KMS-11 (cell line): ENCODE measurements at regions not wholly inside any gene's neighbourhood (a gene's known extent, or its start where the extent isn't known, plus 50 kb on each side); places are given as distances from the start of the nearest gene placed in this dataset.

Experiments
- H2AFZ ChIP-seq: fragments of 200-600 bp; sonication (generic); 2 replicates; pipeline ENCODE4 v1.6.1; 2016; ENCODE audit warnings: antibody characterized with exemption, mixed run types, low read depth
- H3K27ac ChIP-seq: fragments of 200-600 bp; sonication (generic); 2 replicates; pipeline ENCODE4 v1.6.1; 2016; ENCODE audit warnings: mild to moderate bottlenecking, mixed run types
- H3K27me3 ChIP-seq: fragments of 200-600 bp; sonication (generic); 2 replicates; pipeline ENCODE4 v1.6.1; 2017; ENCODE audit warnings: mild to moderate bottlenecking, low read depth, mixed run types, moderate library complexity; ENCODE audit not compliant: insufficient read depth
- H3K36me3 ChIP-seq: fragments of 200-600 bp; sonication (generic); 2 replicates; pipeline ENCODE4 v1.6.1; 2017; ENCODE audit warnings: mild to moderate bottlenecking, mixed run types; ENCODE audit not compliant: insufficient read depth
- H3K4me1 ChIP-seq: fragments of 200-600 bp; sonication (generic); 2 replicates; pipeline ENCODE4 v1.6.1; 2016; ENCODE audit warnings: mild to moderate bottlenecking, low read depth, mixed run types; ENCODE audit not compliant: poor library complexity, severe bottlenecking
- H3K4me2 ChIP-seq: fragments of 200-600 bp; sonication (generic); 2 replicates; pipeline ENCODE4 v1.7.0; 2016; ENCODE audit warnings: mild to moderate bottlenecking, mixed run types
- H3K4me3 ChIP-seq: fragments of 200-600 bp; sonication (generic); IDR thresholded peaks from 2 replicates; pipeline ENCODE4 v1.6.1; 2017; ENCODE audit warnings: low read depth, low read length, mixed read lengths; ENCODE audit not compliant: insufficient read depth
- H3K79me2 ChIP-seq: fragments of 200-600 bp; sonication (generic); 2 replicates; pipeline ENCODE4 v1.6.1; 2016; ENCODE audit warnings: low read depth, mixed run types; ENCODE audit not compliant: insufficient read depth
- H3K9ac ChIP-seq: fragments of 200-600 bp; sonication (generic); 2 replicates; pipeline ENCODE4 v1.6.1; 2016; ENCODE audit warnings: mild to moderate bottlenecking, mixed run types
- H4K20me1 ChIP-seq: fragments of 200-600 bp; sonication (generic); 2 replicates; pipeline ENCODE4 v1.6.1; 2016; ENCODE audit warnings: mild to moderate bottlenecking, mixed run types; ENCODE audit not compliant: insufficient read depth
- CTCF ChIP-seq: fragments of 200-600 bp; sonication (generic); conservative IDR thresholded peaks from 2 replicates; pipeline ENCODE4 v1.6.1; 2017; ENCODE audit warnings: low read depth, mild to moderate bottlenecking, antibody characterized with exemption, low read length, moderate library complexity, mixed read lengths

- no peak overlapping the region for H3K4me3 ChIP-seq
These were observed 173.9 kb downstream of the PRDM13 start for GRCh38 chr6:99780556-99780885.

GRCh38 chr6:99789767-99790166 lies 183.1 kb downstream of the PRDM13 start:
- H2AFZ ChIP-seq = no peak overlapping the region
- H4K20me1 ChIP-seq = no peaks in the 10 kb centered on the region
- H3K4me2 ChIP-seq = peak overlapping the region; percentile 31
- no peak overlapping the region for H3K9ac ChIP-seq
- no peak overlapping the region for H3K4me3 ChIP-seq
- peak overlapping the region; percentile 33; the same call in 1 of the 2 replicates for H3K27ac ChIP-seq
- H3K79me2 ChIP-seq = no peaks in the 10 kb centered on the region
- H3K36me3 ChIP-seq = no peaks in the 10 kb centered on the region
- TF ChIP-seq CTCF = no peak
- H3K4me1 ChIP-seq = peaks cover 25% of the 10 kb centered on the region
- no peaks in the 10 kb centered on the region for H3K27me3 ChIP-seq

More at GRCh38 chr6:99780556-99780885, 173.9 kb downstream of the PRDM13 start:
- Histone ChIP-seq H3K9ac (no peak overlapping the region), H3K36me3 (no peaks in the 10 kb centered on the region), H3K4me2 (no peak overlapping the region), H2AFZ (no peak overlapping the region), H3K27me3 (no peaks in the 10 kb centered on the region), H3K27ac (no peak overlapping the region), H3K79me2 (no peaks in the 10 kb centered on the region), H3K4me1 (no peaks in the 10 kb centered on the region), H4K20me1 (no peaks in the 10 kb centered on the region)
- TF ChIP-seq CTCF = no peak

- H3K4me3 ChIP-seq = no peak overlapping the region
- no peak overlapping the region for H3K9ac ChIP-seq
- no peaks in the 10 kb centered on the region for H3K27me3 ChIP-seq
- H3K4me1 ChIP-seq = peaks cover 25% of the 10 kb centered on the region
- H4K20me1 ChIP-seq = no peaks in the 10 kb centered on the region
- no peak overlapping the region for H2AFZ ChIP-seq
- H3K79me2 ChIP-seq = no peaks in the 10 kb centered on the region
- H3K4me2 ChIP-seq = no peak overlapping the region
- H3K36me3 ChIP-seq = no peaks in the 10 kb centered on the region
- H3K27ac ChIP-seq = no peak overlapping the region
- TF ChIP-seq CTCF = no peak; the same call in 1 of the 2 replicates
These were observed 184.0 kb downstream of the PRDM13 start for GRCh38 chr6:99790679-99791078.

GRCh38 chr6:99801805-99802204 lies 192.2 kb downstream of the MCHR2 start:
- H3K9ac ChIP-seq = no peak overlapping the region
- H3K4me3 ChIP-seq = no peak overlapping the region
- no peak for TF ChIP-seq CTCF
- no peaks in the 10 kb centered on the region for H3K79me2 ChIP-seq
- no peaks in the 10 kb centered on the region for H3K36me3 ChIP-seq
- H3K4me1 ChIP-seq = peaks cover 3% of the 10 kb centered on the region
- H2AFZ ChIP-seq = no peak overlapping the region
- no peak overlapping the region for H3K4me2 ChIP-seq
- no peaks in the 10 kb centered on the region for H3K27me3 ChIP-seq
- H3K27ac ChIP-seq = no peak overlapping the region
- H4K20me1 ChIP-seq = no peaks in the 10 kb centered on the region
